ENCODE measurements at regions not wholly inside any gene's neighbourhood (a gene's known extent, or its start where the extent isn't known, plus 50 kb on each side); places are given as distances from the start of the nearest gene placed in this dataset.

DNA sequence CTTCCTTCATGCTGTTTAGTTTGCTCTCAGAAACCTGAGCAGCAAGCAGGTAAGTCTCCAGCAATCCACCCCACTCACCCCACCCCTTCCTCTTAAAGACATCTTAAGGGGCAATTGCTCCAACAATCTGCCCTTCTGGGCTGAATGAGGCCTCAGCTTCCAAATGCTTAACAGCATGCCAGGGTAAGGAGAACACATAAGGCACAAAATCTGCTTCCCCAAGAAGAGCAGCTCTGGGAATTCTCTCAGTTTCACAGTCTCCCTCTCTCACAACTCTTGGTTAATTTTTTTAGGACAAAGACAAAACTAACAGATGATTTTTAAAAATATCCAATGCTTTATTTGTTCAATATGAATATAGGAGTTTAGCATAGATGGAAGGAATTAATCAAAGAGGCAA is 288.9 kb upstream of the CCDC196 start:
- H3K27me3 ChIP-seq, result no peaks in the 10 kb centered on the region
- no peak for DNase-seq
- no peaks in the 10 kb centered on the region for H3K36me3 ChIP-seq
- H3K27ac ChIP-seq, result no peak overlapping the region
- H3K9me3 ChIP-seq, result no peaks in the 10 kb centered on the region
- no peaks in the 10 kb centered on the region for H3K4me1 ChIP-seq
- intact Hi-C loops (cut with DNase I), result no loop called here
- TF ChIP-seq, protein P1, sequence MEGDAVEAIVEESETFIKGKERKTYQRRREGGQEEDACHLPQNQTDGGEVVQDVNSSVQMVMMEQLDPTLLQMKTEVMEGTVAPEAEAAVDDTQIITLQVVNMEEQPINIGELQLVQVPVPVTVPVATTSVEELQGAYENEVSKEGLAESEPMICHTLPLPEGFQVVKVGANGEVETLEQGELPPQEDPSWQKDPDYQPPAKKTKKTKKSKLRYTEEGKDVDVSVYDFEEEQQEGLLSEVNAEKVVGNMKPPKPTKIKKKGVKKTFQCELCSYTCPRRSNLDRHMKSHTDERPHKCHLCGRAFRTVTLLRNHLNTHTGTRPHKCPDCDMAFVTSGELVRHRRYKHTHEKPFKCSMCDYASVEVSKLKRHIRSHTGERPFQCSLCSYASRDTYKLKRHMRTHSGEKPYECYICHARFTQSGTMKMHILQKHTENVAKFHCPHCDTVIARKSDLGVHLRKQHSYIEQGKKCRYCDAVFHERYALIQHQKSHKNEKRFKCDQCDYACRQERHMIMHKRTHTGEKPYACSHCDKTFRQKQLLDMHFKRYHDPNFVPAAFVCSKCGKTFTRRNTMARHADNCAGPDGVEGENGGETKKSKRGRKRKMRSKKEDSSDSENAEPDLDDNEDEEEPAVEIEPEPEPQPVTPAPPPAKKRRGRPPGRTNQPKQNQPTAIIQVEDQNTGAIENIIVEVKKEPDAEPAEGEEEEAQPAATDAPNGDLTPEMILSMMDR (IDR thresholded peaks at IDR 0.05), result no peak
- TF ChIP-seq POLR2A (IDR thresholded peaks at IDR 0.05), result no peak
- no peak overlapping the region for H3K4me3 ChIP-seq (replicated peaks in 1 of 3)

- intact Hi-C loops (cut with DNase I), result no loop called here
- H3K4me1 ChIP-seq, result no peaks in the 10 kb centered on the region
These were observed 279.6 kb upstream of the CCDC196 start for GRCh38 chr14:66206554-66206953.

DNA sequence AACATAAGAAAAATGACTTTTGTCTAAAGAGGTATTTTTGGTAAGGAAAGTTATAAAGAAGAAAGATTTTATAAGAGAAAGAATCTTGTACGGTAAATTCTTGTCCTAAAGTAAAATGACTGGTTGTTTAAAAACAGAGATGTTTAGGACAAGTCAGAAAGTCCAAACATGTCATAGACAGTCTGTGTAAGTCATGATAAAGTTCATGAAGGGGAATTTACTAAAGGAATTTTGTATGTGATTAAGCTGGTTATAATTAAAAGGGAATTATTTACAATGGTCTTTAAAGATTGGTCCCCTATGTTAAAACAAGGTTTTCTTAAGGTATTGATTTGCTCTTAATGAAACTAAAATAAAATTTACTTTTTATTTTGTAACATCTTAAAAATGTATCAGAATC is 269.4 kb upstream of the CCDC196 start:
- Histone ChIP-seq H3K9me3 (no peaks in the 10 kb centered on the region), H3K36me3 (no peaks in the 10 kb centered on the region), H3K4me3 (replicated peaks in 1 of 3) (no peak overlapping the region), H3K4me1 (no peaks in the 10 kb centered on the region), H3K27ac (no peak overlapping the region), H3K27me3 (no peaks in the 10 kb centered on the region)
- intact Hi-C loops (cut with DNase I), result no loop called here
- DNase-seq, result no peak
- TF ChIP-seq, protein P1 (IDR thresholded peaks at IDR 0.05), result no peak
- no peak for TF ChIP-seq POLR2A (IDR thresholded peaks at IDR 0.05)
- 92 to 94% methylated on average over 1 of the region's 1 CpG for WGBS, 2 donors

More at GRCh38 chr14:66206554-66206953, 279.6 kb upstream of the CCDC196 start:
- H3K27me3 ChIP-seq, result no peaks in the 10 kb centered on the region
- TF ChIP-seq POLR2A (IDR thresholded peaks at IDR 0.05), result no peak
- no peaks in the 10 kb centered on the region for H3K36me3 ChIP-seq
- no peaks in the 10 kb centered on the region for H3K9me3 ChIP-seq
- WGBS, 2 donors, result 83 to 87% methylated on average over 2 of the region's 2 CpGs
- no peak for DNase-seq
- H3K4me3 ChIP-seq (replicated peaks in 1 of 3), result no peak overlapping the region
- H3K27ac ChIP-seq, result no peak overlapping the region

GRCh38 chr14:66219886-66220285 is 266.3 kb upstream of the CCDC196 start:
- H3K36me3 ChIP-seq, result no peaks in the 10 kb centered on the region
- TF ChIP-seq POLR2A (IDR thresholded peaks at IDR 0.05), result no peak
- TF ChIP-seq, protein P1 (IDR thresholded peaks at IDR 0.05), result no peak
- no peak overlapping the region for H3K27ac ChIP-seq
- intact Hi-C loops (cut with DNase I), result no loop called here
- no peak overlapping the region for H3K4me3 ChIP-seq (replicated peaks in 1 of 3)
- WGBS, 2 donors, result 94 to 96% methylated on average over 3 of the region's 3 CpGs
- DNase-seq, result no peak
- H3K4me1 ChIP-seq, result no peaks in the 10 kb centered on the region
- H3K27me3 ChIP-seq, result no peaks in the 10 kb centered on the region
- no peaks in the 10 kb centered on the region for H3K9me3 ChIP-seq

DNA sequence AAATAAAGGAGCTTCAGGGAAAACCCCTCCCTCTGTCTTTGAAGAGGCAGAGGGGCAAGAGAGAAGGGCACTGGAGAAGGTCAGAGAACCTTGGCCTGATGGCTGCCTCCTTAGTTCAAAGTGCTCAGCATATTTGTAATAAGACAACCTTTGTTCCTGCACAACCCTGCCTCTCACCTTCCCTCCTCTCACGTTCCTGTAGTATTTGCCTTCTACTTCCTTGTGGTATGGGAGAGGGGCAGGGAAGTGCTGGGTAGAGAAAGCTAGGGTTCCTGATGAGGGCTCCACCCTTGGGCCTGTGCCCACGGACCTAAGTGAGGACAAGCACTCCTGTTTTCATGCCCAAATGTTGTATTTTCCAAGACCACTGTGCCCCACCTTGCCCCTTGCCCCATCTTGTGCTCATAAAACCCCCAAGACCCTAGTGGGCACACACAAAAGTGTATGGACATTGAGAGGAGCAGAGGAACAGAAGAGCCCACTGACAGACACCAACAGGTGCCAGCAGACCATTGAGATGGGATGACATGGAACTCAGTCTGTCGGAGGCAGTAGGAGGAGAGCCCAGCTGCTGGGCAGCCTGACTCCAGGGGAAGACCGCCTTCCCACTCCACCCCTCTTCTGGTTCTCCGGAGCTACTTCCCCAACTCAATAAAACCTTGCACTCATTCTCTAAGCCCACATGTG is 261.5 kb upstream of the CCDC196 start:
- no peak overlapping the region for H3K4me3 ChIP-seq (replicated peaks in 1 of 3)
- no peak overlapping the region for H3K27ac ChIP-seq
- intact Hi-C loops (cut with DNase I), result no loop called here
- TF ChIP-seq, protein P1 (IDR thresholded peaks at IDR 0.05), result no peak
- no peak for TF ChIP-seq POLR2A (IDR thresholded peaks at IDR 0.05)
- H3K36me3 ChIP-seq, result no peaks in the 10 kb centered on the region
- no peak for DNase-seq
- no peaks in the 10 kb centered on the region for H3K9me3 ChIP-seq
- H3K4me1 ChIP-seq, result no peaks in the 10 kb centered on the region
- H3K27me3 ChIP-seq, result no peaks in the 10 kb centered on the region
- WGBS, 2 donors, result 81 to 85% methylated on average over 5 of the region's 5 CpGs

Measured in thyroid gland (tissue), 4 donors.